H9 (cell line): ENCODE measurements at regions not wholly inside any gene's neighbourhood (a gene's known extent, or its start where the extent isn't known, plus 50 kb on each side); places are given as distances from the start of the nearest gene placed in this dataset.

Source experiments
- DNase-seq: peaks from one replicate; pipeline ENCODE4 v3.0.0-alpha.2; 2017
- H2AFZ ChIP-seq: one replicate; pipeline ENCODE4 v1.6.1; 2013; ENCODE audit warnings: mild to moderate bottlenecking, low read length, control low read depth, moderate library complexity
- H2AK5ac ChIP-seq: 2 replicates; pipeline ENCODE4 v1.6.1; 2013; ENCODE audit warnings: low read length, control low read depth, mixed read lengths; ENCODE audit not compliant: insufficient read length
- H2BK120ac ChIP-seq: one replicate; pipeline ENCODE4 v1.6.1; 2013; ENCODE audit warnings: low read depth, mild to moderate bottlenecking, low read length, control low read depth, inconsistent platforms; ENCODE audit not compliant: poor library complexity, severe bottlenecking
- H2BK12ac ChIP-seq: 2 replicates; pipeline ENCODE4 v1.6.1; 2013; ENCODE audit warnings: low read length, control low read depth, mixed read lengths, low read depth; ENCODE audit not compliant: insufficient read length
- H2BK15ac ChIP-seq: 2 replicates; pipeline ENCODE4 v1.6.1; 2013; ENCODE audit warnings: low read depth, low read length, control low read depth
- H2BK20ac ChIP-seq: one replicate; pipeline ENCODE4 v1.6.1; 2013; ENCODE audit warnings: low read depth, mild to moderate bottlenecking, low read length, control low read depth, inconsistent platforms; ENCODE audit not compliant: poor library complexity, severe bottlenecking
- H2BK5ac ChIP-seq: 2 replicates; pipeline ENCODE4 v1.6.1; 2013; ENCODE audit warnings: low read length, control low read depth, mixed read lengths; ENCODE audit not compliant: insufficient read length
- H3K14ac ChIP-seq: 2 replicates; pipeline ENCODE4 v1.6.1; 2013; ENCODE audit warnings: low read length, control low read depth; ENCODE audit not compliant: insufficient read depth
- H3K18ac ChIP-seq: 2 replicates; pipeline ENCODE4 v1.6.1; 2013; ENCODE audit warnings: low read depth, mild to moderate bottlenecking, mixed read lengths, low read length, control low read depth; ENCODE audit not compliant: insufficient read length
- H3K23ac ChIP-seq: 2 replicates; pipeline ENCODE4 v1.6.1; 2013; ENCODE audit warnings: low read length, control low read depth, mixed read lengths, low read depth; ENCODE audit not compliant: insufficient read length
- H3K23me2 ChIP-seq: 2 replicates; pipeline ENCODE4 v1.6.1; 2013; ENCODE audit warnings: low read depth, mild to moderate bottlenecking, mixed read lengths, low read length, control low read depth; ENCODE audit not compliant: insufficient read length, poor library complexity, severe bottlenecking
- H3K27ac ChIP-seq: 2 replicates; pipeline ENCODE4 v1.5.1; 2013; ENCODE audit warnings: low read length, control low read depth, mixed read lengths, low read depth; ENCODE audit not compliant: insufficient read length
- H3K27me3 ChIP-seq: 2 replicates; pipeline ENCODE4 v1.6.1; 2013; ENCODE audit warnings: low read length, control low read depth, inconsistent platforms; ENCODE audit not compliant: insufficient read depth
- H3K4ac ChIP-seq: 2 replicates; pipeline ENCODE4 v1.6.1; 2013; ENCODE audit warnings: low read depth, mild to moderate bottlenecking, control low read depth, inconsistent platforms, low read length, moderate library complexity
- H3K4me1 ChIP-seq: 2 replicates; pipeline ENCODE4 v1.6.1; 2013; ENCODE audit warnings: low read length, control low read depth, inconsistent platforms; ENCODE audit not compliant: insufficient read depth
- H3K4me2 ChIP-seq: 2 replicates; pipeline ENCODE4 v1.6.1; 2013; ENCODE audit warnings: low read length, control low read depth, mixed read lengths; ENCODE audit not compliant: insufficient read length, insufficient read depth
- H3K56ac ChIP-seq: 2 replicates; pipeline ENCODE4 v1.6.1; 2013; ENCODE audit warnings: low read depth, mild to moderate bottlenecking, mixed read lengths, low read length, control low read depth; ENCODE audit not compliant: insufficient read length
- H3K79me1 ChIP-seq: 2 replicates; pipeline ENCODE4 v1.6.1; 2013; ENCODE audit warnings: low read depth, mild to moderate bottlenecking, moderate library complexity, low read length, control low read depth, inconsistent platforms; ENCODE audit not compliant: insufficient read depth, poor library complexity, severe bottlenecking
- H3K79me2 ChIP-seq: 2 replicates; pipeline ENCODE4 v1.6.1; 2013; ENCODE audit warnings: low read length, control low read depth, inconsistent platforms; ENCODE audit not compliant: insufficient read depth
- H3K9ac ChIP-seq: 2 replicates; pipeline ENCODE4 v1.6.1; 2013; ENCODE audit warnings: low read length, control low read depth, mixed read lengths; ENCODE audit not compliant: insufficient read length; ENCODE audit errors: extremely low read depth
- H3K9me3 ChIP-seq: one replicate; pipeline ENCODE4 v1.6.1; 2013; ENCODE audit warnings: low read depth, low read length, inconsistent platforms; ENCODE audit not compliant: control insufficient read depth
- H3T11ph ChIP-seq: one replicate; pipeline ENCODE4 v1.6.1; 2013; ENCODE audit warnings: mild to moderate bottlenecking, low read length, control low read depth, inconsistent platforms
- H4K20me1 ChIP-seq: one replicate; pipeline ENCODE4 v1.6.1; 2013; ENCODE audit not compliant: control insufficient read depth, insufficient read length, insufficient read depth
- H4K5ac ChIP-seq: 2 replicates; pipeline ENCODE4 v1.6.1; 2013; ENCODE audit warnings: low read depth, mild to moderate bottlenecking, mixed read lengths, low read length, control low read depth; ENCODE audit not compliant: insufficient read length
- H4K8ac ChIP-seq: replicated peaks from 2 replicates; pipeline ENCODE4 v1.6.1; 2013; ENCODE audit warnings: low read length, control low read depth, mixed read lengths, low read depth; ENCODE audit not compliant: insufficient read length
- H4K91ac ChIP-seq: 2 replicates; pipeline ENCODE4 v1.6.1; 2013; ENCODE audit warnings: low read depth, mild to moderate bottlenecking, moderate library complexity, mixed read lengths, low read length, control low read depth; ENCODE audit not compliant: insufficient read length
- H3K27ac Mint-ChIP-seq, 3 experiments: 2 replicates in 2 of 3; 3 replicates in 1 of 3; pipeline ENCODE4 v1.8.0; 2020 to 2021; ENCODE audit warnings: mixed read lengths in 3 of 3, mild to moderate bottlenecking in 1 of 3, moderate library complexity in 1 of 3
- H3K27me3 Mint-ChIP-seq: 2 replicates; pipeline ENCODE4 v1.8.0; 2021; ENCODE audit warnings: low read depth, mild to moderate bottlenecking, moderate library complexity, mixed read lengths
- H3K36me3 Mint-ChIP-seq, 3 experiments: 2 replicates in 2 of 3; 3 replicates in 1 of 3; pipeline ENCODE4 v1.8.0; 2020 to 2021; ENCODE audit warnings: low read depth in 3 of 3, mixed read lengths in 3 of 3; ENCODE audit not compliant: insufficient read depth in 1 of 3
- H3K4me1 Mint-ChIP-seq, 2 experiments: 2 replicates each; pipeline ENCODE4 v1.8.0; 2020; ENCODE audit warnings: mixed read lengths in 2 of 2
- H3K4me3 Mint-ChIP-seq, 2 experiments: 2 replicates in 1 of 2; 3 replicates in 1 of 2; pipeline ENCODE4 v1.8.0; 2020 to 2021; ENCODE audit warnings: mild to moderate bottlenecking in 2 of 2, mixed read lengths in 2 of 2, moderate library complexity in 1 of 2
- H3K9me3 Mint-ChIP-seq, 2 experiments: 2 replicates in 1 of 2; 3 replicates in 1 of 2; pipeline ENCODE4 v1.8.0; 2020; ENCODE audit warnings: mild to moderate bottlenecking in 2 of 2, mixed read lengths in 2 of 2, moderate library complexity in 1 of 2
- WGBS: extraction: QIAGEN DNeasy Blood & Tissue Kit; methylation state at CpG from one replicate; pipeline ENCODE4 v1.1.7; 2013; ENCODE audit warnings: missing lambda C conversion rate, low lambda C conversion rate, mixed read lengths; ENCODE audit not compliant: insufficient read length; ENCODE audit errors: extremely low coverage; 5-methylcytosine and 5-hydroxymethylcytosine counted together
- TF ChIP-seq, protein P1 (sequence below): fragments of 200-600 bp; sonication (generic); conservative IDR thresholded peaks from 3 replicates; pipeline ENCODE4 v1.8.0; 2021; ENCODE audit warnings: antibody characterized with exemption, mild to moderate bottlenecking

GRCh38 chr11:21987261-21987660 is 205.6 kb upstream of the ANO5 start:
- H3K79me1 ChIP-seq: no peaks in the 10 kb centered on the region
- no peak overlapping the region for H2BK12ac ChIP-seq
- no peaks in the 10 kb centered on the region for H3K9me3 ChIP-seq
- Mint-ChIP-seq H3K9me3 (no peaks in the 10 kb centered on the region), H3K4me3 (no peak overlapping the region), H3K4me1 (peaks cover 7% of the 10 kb centered on the region in 2 experiments; a peak in 3 of 4 replicates), H3K27ac (no peak overlapping the region), H3K36me3 (no peaks in the 10 kb centered on the region), H3K27me3 (no peaks in the 10 kb centered on the region; the same call in 1 of the 2 replicates)
- H2BK20ac ChIP-seq: no peak overlapping the region
- H3K4me1 ChIP-seq: no peaks in the 10 kb centered on the region
- no peak overlapping the region for H3K4me2 ChIP-seq
- no peak overlapping the region for H3K18ac ChIP-seq
- no peak overlapping the region for H3K14ac ChIP-seq
- no peak for DNase-seq
- no peak overlapping the region for H3K56ac ChIP-seq
- WGBS: no CpG with 5 or more reads among the region's 1 CpG
- no peaks in the 10 kb centered on the region for H3K23me2 ChIP-seq
- no peaks in the 10 kb centered on the region for H4K20me1 ChIP-seq
- no peak overlapping the region for H4K5ac ChIP-seq
- no peak overlapping the region for H3K23ac ChIP-seq
- no peak overlapping the region for H2BK120ac ChIP-seq
- H2AK5ac ChIP-seq: no peak overlapping the region
- H3K9ac ChIP-seq: no peak overlapping the region
- no peak overlapping the region for H3K4ac ChIP-seq
- TF ChIP-seq, protein P1, sequence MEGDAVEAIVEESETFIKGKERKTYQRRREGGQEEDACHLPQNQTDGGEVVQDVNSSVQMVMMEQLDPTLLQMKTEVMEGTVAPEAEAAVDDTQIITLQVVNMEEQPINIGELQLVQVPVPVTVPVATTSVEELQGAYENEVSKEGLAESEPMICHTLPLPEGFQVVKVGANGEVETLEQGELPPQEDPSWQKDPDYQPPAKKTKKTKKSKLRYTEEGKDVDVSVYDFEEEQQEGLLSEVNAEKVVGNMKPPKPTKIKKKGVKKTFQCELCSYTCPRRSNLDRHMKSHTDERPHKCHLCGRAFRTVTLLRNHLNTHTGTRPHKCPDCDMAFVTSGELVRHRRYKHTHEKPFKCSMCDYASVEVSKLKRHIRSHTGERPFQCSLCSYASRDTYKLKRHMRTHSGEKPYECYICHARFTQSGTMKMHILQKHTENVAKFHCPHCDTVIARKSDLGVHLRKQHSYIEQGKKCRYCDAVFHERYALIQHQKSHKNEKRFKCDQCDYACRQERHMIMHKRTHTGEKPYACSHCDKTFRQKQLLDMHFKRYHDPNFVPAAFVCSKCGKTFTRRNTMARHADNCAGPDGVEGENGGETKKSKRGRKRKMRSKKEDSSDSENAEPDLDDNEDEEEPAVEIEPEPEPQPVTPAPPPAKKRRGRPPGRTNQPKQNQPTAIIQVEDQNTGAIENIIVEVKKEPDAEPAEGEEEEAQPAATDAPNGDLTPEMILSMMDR: no peak
- H4K8ac ChIP-seq: no peak overlapping the region
- no peaks in the 10 kb centered on the region for H3K79me2 ChIP-seq
- no peaks in the 10 kb centered on the region for H3K27me3 ChIP-seq
- no peak overlapping the region for H3K27ac ChIP-seq
- H3T11ph ChIP-seq: no peak overlapping the region
- no peak overlapping the region for H2BK5ac ChIP-seq
- H2BK15ac ChIP-seq: no peak overlapping the region
- H2AFZ ChIP-seq: no peak overlapping the region
- no peak overlapping the region for H4K91ac ChIP-seq
